ENCODE measurements at regions not wholly inside any gene's neighbourhood (a gene's known extent, or its start where the extent isn't known, plus 50 kb on each side); places are given as distances from the start of the nearest gene placed in this dataset.

- Histone ChIP-seq H3K79me2 (ENCODE audit: low read depth) (no peaks in the 10 kb centered on the region), H3K9me2 (ENCODE audit: insufficient read depth) (no peaks in the 10 kb centered on the region), H3K9me3 (ENCODE audit: insufficient read depth, low read depth) (no peaks in the 10 kb centered on the region), H3K27ac (no peak overlapping the region), H3K36me3 (ENCODE audit: low read depth) (no peaks in the 10 kb centered on the region), H3F3A (ENCODE audit: insufficient read depth, low read depth) (no peaks in the 10 kb centered on the region), H2AFZ (no peak overlapping the region), H3K4me2 (no peak overlapping the region), H3K4me1 (replicated peaks; ENCODE audit: insufficient read depth) (no peaks in the 10 kb centered on the region), H4K20me1 (ENCODE audit: insufficient read depth) (no peaks in the 10 kb centered on the region), H3K4me3 (no peak overlapping the region), H3K27me3 (ENCODE audit: insufficient read depth, low read depth) (no peaks in the 10 kb centered on the region)
- ChIA-PET POLR2A (ENCODE audit: unreplicated experiment) (no interaction called here), CTCF (no interaction called here)
- intact Hi-C loops (cut with micrococcal nuclease; ENCODE audit: unreplicated experiment), result loop anchor here (10.0 kb wide), 1 partner anchor 639 kb away; no protein-coding TSS in a partner anchor
- no TSS peak for BruUV-seq (replicated peaks)
- DNase-seq, result no peak
- TF ChIP-seq, protein P1, sequence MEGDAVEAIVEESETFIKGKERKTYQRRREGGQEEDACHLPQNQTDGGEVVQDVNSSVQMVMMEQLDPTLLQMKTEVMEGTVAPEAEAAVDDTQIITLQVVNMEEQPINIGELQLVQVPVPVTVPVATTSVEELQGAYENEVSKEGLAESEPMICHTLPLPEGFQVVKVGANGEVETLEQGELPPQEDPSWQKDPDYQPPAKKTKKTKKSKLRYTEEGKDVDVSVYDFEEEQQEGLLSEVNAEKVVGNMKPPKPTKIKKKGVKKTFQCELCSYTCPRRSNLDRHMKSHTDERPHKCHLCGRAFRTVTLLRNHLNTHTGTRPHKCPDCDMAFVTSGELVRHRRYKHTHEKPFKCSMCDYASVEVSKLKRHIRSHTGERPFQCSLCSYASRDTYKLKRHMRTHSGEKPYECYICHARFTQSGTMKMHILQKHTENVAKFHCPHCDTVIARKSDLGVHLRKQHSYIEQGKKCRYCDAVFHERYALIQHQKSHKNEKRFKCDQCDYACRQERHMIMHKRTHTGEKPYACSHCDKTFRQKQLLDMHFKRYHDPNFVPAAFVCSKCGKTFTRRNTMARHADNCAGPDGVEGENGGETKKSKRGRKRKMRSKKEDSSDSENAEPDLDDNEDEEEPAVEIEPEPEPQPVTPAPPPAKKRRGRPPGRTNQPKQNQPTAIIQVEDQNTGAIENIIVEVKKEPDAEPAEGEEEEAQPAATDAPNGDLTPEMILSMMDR (conservative IDR thresholded peaks at IDR 0.05), result no peak
- TF ChIP-seq EZH2 (IDR thresholded peaks at IDR 0.05; ENCODE audit: low read depth), result no peak
These were observed 626.9 kb downstream of the ZWINT start for GRCh38 chr10:55734112-55734511.

DNA sequence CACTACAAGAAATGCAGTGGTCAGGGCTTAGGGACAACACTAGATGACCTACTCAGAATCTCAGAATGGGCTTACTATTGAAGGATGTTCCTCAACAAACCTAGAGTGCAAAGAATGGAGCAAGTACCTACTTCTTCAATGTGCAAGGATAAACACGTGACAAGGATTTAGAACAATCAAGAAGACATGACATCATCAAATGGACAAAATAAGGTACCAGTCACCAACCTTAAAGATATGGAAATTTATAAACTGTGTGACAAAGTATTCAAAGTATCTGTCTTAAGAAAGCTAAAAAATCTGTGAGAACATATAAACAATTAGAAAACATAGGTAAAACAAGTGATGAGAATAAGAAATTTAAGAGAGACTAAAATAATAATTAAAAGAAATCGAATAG lies 656.1 kb downstream of the ZWINT start:
- no peaks in the 10 kb centered on the region for H3K27me3 ChIP-seq (ENCODE audit: insufficient read depth, low read depth)
- no TSS peak for BruUV-seq (replicated peaks)
- CTCF ChIA-PET, result no interaction called here
- H3K4me3 ChIP-seq, result no peak overlapping the region
- DNase-seq, result no peak
- no peak overlapping the region for H3K27ac ChIP-seq
- no peaks in the 10 kb centered on the region for H3K4me1 ChIP-seq (replicated peaks; ENCODE audit: insufficient read depth)
- H3K4me2 ChIP-seq, result no peak overlapping the region
- H3F3A ChIP-seq (ENCODE audit: insufficient read depth, low read depth), result no peaks in the 10 kb centered on the region
- POLR2A ChIA-PET (ENCODE audit: unreplicated experiment), result interaction anchor here (0.7 kb wide), 1 partner anchor 1651 kb away, joined by 3 read pairs; no protein-coding TSS in a partner anchor
- no peak overlapping the region for H2AFZ ChIP-seq
- no peaks in the 10 kb centered on the region for H3K79me2 ChIP-seq (ENCODE audit: low read depth)
- TF ChIP-seq EZH2 (IDR thresholded peaks at IDR 0.05; ENCODE audit: low read depth), result no peak
- TF ChIP-seq, protein P1 (conservative IDR thresholded peaks at IDR 0.05), result no peak
- H3K36me3 ChIP-seq (ENCODE audit: low read depth), result no peaks in the 10 kb centered on the region
- no peaks in the 10 kb centered on the region; the same call in 1 of the 2 replicates for H4K20me1 ChIP-seq (ENCODE audit: insufficient read depth)
- no peaks in the 10 kb centered on the region for H3K9me3 ChIP-seq (ENCODE audit: insufficient read depth, low read depth)
- intact Hi-C loops (cut with micrococcal nuclease; ENCODE audit: unreplicated experiment), result no loop called here
- no peaks in the 10 kb centered on the region for H3K9me2 ChIP-seq (ENCODE audit: insufficient read depth)

DNA sequence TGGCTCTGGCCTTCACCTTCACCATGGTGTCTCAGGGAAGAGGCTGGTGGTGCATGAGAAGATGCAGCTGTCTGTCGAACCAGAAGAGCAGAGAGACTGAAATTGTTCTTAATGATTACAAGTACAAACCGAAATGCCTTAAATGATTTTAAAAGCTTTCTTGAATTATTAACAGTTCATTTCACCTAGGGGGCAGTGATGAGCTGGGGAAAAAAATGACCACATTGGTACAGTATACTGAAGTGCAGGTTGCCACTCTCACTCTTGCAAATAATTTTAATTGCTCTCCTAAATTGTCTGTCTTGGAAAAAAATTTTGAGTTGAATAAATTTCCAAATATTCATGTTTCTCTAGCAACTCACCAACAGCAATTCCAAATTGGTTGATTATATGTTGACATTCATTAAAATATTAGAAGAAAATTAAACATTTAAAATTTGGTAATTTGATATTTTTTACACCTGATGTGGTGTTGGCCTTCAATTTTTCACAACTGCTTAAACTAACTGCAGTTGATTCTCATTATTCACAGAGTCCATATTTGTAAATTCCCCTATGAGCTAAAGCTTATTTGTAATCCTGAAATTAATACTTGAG lies 692.6 kb downstream of the ZWINT start:
- TF ChIP-seq, protein P1 (conservative IDR thresholded peaks at IDR 0.05), result peak; percentile 46; the same call in 1 of the 2 replicates
- no peak for TF ChIP-seq EZH2 (IDR thresholded peaks at IDR 0.05; ENCODE audit: low read depth)
- Histone ChIP-seq H4K20me1 (ENCODE audit: insufficient read depth) (no peaks in the 10 kb centered on the region), H3K9me3 (ENCODE audit: insufficient read depth, low read depth) (no peaks in the 10 kb centered on the region), H3K79me2 (ENCODE audit: low read depth) (no peaks in the 10 kb centered on the region), H3F3A (ENCODE audit: insufficient read depth, low read depth) (no peaks in the 10 kb centered on the region), H3K27ac (no peak overlapping the region), H3K36me3 (ENCODE audit: low read depth) (no peaks in the 10 kb centered on the region), H3K4me3 (no peak overlapping the region), H3K27me3 (ENCODE audit: insufficient read depth, low read depth) (no peaks in the 10 kb centered on the region), H3K4me1 (replicated peaks; ENCODE audit: insufficient read depth) (no peaks in the 10 kb centered on the region), H3K9me2 (ENCODE audit: insufficient read depth) (no peaks in the 10 kb centered on the region), H2AFZ (no peak overlapping the region), H3K4me2 (no peak overlapping the region)
- POLR2A ChIA-PET (ENCODE audit: unreplicated experiment), result no interaction called here
- no TSS peak for BruUV-seq (replicated peaks)
- no peak for DNase-seq
- intact Hi-C loops (cut with micrococcal nuclease; ENCODE audit: unreplicated experiment), result no loop called here
- CTCF ChIA-PET, result no interaction called here
